HG03108 (cell line): ENCODE measurements at regions not wholly inside any gene's neighbourhood (a gene's known extent, or its start where the extent isn't known, plus 50 kb on each side); places are given as distances from the start of the nearest gene placed in this dataset.
"Not testable (repeated sequence)": the region's sequence is repeated elsewhere in the genome, so short reads cannot be mapped to it uniquely, and the experiment has no call there.

Experiments used
- ATAC-seq: cut with Tn5 transposase; IDR thresholded peaks from one replicate; pipeline ENCODE4 v1.9.1; 2021; ENCODE audit warnings: moderate library complexity; ENCODE audit not compliant: unreplicated experiment

- ATAC-seq, result no peak
Observed at GRCh38 chr16:63890081-63890480, 1231.8 kb downstream of the CDH11 start.

GRCh38 chr16:63883091-63883490 lies 1238.8 kb downstream of the CDH11 start:
- ATAC-seq, result no peak

- no peak for ATAC-seq
Observed at GRCh38 chr16:63882576-63882975, 1239.3 kb downstream of the CDH11 start.

- no peak for ATAC-seq
Observed at GRCh38 chr16:63880948-63881347, 1240.9 kb downstream of the CDH11 start.

DNA sequence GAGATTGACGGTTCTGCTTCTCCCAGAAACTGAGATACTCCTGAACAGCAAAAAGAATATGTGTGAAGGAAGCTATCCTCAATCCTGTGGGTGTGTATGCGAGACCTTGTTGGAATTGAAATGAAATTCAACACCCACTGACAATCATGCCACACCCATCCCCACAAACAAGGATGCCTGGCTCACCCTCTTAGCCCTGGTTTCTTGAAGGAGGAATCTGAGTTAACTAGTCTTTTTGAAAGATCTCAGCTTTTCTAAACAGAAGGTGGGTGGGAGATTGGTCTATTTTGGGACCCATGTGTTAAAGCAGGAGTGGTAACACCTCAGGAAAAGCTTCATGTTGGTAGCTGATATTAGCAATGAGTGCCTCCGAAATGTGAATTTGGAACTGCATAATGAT lies 1244.5 kb downstream of the CDH11 start:
- ATAC-seq, result no peak

DNA sequence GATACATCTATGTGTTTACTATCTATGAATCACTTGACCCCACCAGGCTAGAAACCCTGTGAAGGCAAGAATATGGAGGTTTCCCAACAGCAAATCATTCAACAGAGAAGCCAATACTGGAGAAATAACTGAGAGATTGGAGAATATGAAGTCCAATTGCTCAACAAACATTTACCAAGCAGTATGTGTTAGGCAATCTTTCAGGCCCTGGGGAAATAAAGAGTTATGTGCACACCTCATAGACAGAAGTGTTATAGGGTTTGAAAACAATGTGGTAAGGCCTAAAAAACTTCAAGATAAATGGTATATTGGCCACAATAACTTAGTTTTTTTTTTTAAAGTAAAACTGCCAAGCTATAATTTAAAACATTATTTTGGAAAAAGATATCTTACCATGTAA lies 1245.8 kb downstream of the CDH11 start:
- ATAC-seq, result no peak

DNA sequence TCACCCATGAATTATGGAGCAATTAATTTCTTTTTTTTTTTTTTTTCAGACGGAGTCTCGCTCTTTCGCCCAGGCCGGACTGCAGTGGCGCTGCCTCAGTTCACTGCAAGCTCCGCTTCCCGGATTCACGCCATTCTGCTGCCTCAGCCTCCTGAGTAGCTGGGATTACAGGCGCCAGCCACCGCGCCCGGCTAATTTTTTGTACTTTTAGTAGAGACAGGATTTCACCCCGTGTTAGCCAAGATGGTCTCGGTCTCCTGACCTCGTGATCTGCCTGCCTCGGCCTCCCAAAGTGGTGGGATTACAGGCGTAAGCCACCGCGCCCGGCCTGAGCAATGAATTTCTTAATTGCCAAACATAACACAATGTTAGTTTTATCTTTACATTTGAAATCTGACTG lies 1261.2 kb downstream of the CDH11 start:
- ATAC-seq, result not testable (repeated sequence)

DNA sequence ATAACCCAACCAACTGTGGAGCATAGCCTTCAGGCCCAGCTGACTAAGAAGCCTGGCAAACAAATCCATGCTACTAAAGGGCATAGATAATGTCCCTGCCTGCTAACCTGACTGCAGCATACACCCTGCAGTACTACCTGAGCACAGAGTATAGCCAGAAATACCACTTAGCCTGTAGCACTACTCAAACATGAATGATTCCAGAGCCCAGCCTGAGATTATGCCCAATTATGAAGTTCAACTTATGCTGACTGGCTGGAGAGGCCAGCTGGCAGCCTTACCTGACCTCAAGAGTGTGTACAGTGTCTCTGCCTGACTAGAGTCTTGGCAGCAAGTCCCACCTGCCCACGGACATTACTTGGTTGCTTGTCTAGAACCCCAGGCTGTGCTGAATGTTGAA lies 1265.3 kb downstream of the CDH11 start:
- ATAC-seq, result no peak

- no peak for ATAC-seq
Observed at GRCh38 chr16:63850979-63851378, 1270.9 kb downstream of the CDH11 start.

GRCh38 chr16:63841271-63841670 lies 1280.6 kb downstream of the CDH11 start:
- no peak for ATAC-seq

DNA sequence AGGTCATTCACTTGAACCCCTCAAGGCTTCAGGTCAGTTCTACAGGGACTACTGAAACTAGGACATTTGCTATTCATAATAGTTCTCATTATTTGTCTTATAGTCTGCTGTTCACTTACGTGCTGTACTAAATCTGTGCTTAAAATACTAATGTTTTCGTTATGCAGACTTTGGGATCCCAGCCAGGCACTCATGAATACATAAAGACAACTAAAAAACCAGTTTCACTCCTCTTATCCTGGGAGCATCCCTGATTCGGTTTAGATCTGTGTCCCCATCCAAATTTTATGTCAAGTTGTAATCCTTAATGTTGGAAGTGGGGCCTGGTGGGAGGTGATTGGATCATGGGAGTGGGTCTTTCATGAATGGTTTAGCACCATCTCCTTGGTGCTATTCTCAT lies 1291.8 kb downstream of the CDH11 start:
- ATAC-seq, result no peak

- no peak for ATAC-seq
Observed at GRCh38 chr16:63822818-63823217, 1299.0 kb downstream of the CDH11 start.

- no peak for ATAC-seq
Observed at GRCh38 chr16:63816276-63816675, 1305.6 kb downstream of the CDH11 start.

DNA sequence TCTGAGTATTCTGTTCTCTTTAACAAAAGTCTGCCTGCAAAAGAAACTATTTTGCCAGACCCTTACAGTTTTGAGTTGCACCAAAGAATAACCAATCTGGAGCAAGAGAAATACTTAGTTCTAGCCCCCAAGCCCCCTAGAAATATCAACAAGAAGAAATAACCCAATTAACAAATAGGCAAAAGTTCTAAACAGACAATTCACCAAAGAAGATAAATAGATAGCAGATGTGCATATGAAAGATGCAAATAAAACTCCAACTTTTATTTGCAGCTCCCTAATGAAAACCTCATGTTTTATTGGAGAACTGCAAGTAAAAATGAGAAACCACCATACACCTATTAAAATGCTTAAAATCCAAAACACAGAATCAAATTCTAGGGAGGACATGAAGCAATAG lies 1308.0 kb downstream of the CDH11 start:
- ATAC-seq, result no peak

DNA sequence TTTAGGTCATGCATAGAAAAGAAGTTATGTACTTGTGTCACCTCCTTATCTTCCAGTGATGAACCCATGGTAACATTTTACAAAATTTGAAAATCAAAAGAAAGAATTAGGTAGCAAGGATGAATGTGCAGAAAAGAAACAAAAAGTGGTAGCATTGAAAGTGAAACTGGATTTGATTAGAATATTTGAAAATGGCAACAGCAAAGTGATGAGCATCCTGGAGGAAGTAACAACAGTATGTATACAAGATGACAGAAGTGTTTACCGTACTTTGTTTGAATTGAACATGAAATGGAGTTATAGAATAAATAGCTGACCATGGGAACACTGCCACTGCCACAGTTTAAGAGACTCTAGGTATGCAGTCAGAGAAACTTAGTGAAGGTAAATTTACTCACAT lies 1313.1 kb downstream of the CDH11 start:
- no peak for ATAC-seq

DNA sequence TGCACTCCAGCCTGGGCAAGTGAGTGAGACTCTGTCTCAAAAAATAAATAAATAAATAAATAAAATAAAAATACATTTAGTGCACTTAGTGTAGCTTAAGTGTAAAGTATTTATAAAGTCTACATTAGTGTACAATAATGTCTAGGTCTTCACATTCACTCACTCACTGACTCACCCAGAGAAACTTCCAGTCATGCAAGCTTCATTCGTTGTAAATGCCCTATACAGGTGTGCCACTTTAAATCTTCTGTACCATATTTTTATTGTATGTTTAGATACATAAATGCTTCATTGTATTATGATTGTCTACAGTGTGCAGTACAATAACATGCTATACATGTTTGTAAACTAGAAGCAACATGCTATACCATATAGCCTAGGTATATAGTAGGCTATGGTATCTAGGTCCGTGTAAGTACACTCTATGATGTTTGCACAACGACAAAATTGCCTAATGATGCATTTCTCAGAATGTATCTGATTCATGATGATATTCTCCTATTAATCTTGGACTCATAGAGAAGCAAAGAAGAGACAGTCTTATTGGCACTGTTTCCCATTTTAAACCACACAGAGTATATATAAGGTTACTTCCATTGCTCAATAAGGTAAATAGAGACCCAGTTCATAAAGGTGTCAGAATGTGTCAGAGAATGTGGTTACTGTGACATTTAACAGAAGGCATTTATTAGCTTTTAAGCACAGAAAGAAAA lies 1314.9 kb downstream of the CDH11 start:
- ATAC-seq, result no peak

DNA sequence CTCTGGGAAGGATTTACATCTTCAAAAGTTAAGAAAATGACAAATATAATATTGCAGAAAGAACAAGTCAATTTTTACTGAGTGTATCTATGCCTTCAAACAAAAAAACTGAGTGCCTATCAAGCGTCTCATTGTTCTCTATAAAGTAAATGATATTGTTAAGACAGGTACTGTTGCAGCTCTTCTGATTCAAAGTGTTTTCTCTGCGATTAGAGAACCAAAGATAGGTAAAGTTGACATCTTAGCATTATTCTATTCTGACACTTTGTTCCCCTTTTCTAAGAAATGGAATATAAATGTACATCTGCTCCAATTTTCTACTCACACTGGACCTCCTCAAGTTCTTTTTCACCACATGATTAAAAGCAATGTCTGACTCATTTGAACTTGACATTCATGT lies 1317.7 kb downstream of the CDH11 start:
- ATAC-seq, result no peak

DNA sequence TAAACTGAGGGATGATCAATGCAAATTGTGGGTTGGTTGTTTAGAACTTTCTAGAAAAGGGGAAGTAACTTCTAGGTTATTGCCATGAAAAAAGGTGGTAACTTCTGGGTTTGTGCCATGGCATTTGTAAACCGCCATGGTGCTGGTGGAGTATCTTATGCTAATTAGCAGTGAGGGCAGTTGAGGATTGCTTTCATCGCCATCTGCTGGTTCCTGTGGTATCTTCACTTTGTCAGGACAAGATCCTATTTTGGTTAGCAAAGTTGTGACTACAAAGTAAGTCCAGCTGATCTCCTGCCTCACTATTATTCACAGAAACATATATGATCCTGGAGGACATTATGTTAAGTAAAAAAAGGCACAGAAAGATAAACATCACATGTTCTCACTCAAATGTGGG lies 1332.3 kb downstream of the CDH11 start:
- ATAC-seq, result no peak

- no peak for ATAC-seq
Observed at GRCh38 chr16:63787014-63787413, 1334.8 kb downstream of the CDH11 start.

- ATAC-seq, result no peak
Observed at GRCh38 chr16:63785170-63785569, 1336.7 kb downstream of the CDH11 start.

DNA sequence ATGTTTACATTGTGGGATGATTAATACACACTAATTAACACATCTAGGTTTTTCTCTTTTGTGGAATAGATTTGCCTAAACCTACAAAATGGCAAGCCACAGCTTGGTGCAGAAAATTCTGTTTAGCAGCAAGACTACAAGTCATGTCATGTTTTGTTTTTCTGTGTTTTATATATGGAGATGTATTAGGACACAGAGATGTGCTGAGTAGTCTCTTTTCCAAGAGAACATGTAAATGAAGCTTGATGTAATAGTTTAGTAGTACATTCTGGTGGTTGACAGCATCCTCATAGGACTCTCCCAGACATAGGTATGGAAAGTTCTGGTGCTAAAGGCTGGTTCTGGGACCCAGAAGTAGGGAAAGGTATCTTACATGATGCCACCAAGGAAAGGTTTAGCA lies 1345.4 kb downstream of the CDH11 start:
- ATAC-seq, result no peak

DNA sequence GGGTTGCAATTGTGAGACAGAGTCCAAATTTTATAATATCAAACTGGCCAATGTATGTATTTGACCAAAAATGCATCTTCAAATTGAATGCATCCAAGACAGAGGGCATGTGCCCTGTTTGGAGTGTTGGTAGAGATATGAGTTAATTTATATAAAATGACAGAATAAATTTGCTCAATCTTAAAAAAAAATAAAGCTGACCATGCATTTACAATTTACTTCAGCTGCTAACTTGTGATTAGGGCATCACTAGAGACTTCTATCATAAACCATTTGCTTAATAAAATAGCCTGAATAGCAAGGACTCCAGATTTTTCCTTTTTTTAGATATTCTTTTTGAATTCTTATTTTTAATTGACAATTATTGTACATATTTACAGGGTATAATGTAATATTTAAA lies 1345.8 kb downstream of the CDH11 start:
- ATAC-seq, result no peak

DNA sequence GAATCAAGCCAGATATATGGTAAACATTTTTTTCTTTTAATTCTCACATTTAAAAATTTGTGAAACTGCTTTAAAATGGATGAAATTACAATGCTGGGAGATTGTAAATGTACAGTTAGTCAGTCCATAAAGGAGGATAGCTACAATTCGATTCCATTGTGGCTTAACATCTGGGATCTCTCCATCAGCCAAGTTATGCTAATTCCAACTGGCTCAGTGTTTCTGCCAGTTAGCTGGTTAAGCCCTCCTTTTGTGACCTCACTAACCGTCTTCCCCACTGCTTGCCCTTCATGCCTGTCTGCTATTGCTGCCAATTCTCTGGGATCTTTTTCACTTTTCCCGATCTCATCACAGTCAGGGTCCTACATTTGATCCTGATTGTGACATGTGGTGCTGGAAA lies 1347.6 kb downstream of the CDH11 start:
- no peak for ATAC-seq
